SU-DHL-6 (cell line): ENCODE measurements at regions not wholly inside any gene's neighbourhood (a gene's known extent, or its start where the extent isn't known, plus 50 kb on each side); places are given as distances from the start of the nearest gene placed in this dataset.

Experiments
- H2AFZ ChIP-seq: fragments of 200-600 bp; sonication (generic); 2 replicates; pipeline ENCODE4 v1.6.1; 2014; ENCODE audit warnings: low read depth, mild to moderate bottlenecking, moderate library complexity, mixed read lengths, antibody characterized with exemption, low read length; ENCODE audit not compliant: severe bottlenecking
- H3F3A ChIP-seq: fragments of 200-600 bp; shearing (Covaris generic); 2 replicates; pipeline ENCODE4 v1.6.0; 2016; ENCODE audit warnings: antibody characterized with exemption, mild to moderate bottlenecking; ENCODE audit not compliant: insufficient read depth
- H3K27ac ChIP-seq: fragments of 200-600 bp; sonication (generic); 2 replicates; pipeline ENCODE4 v1.5.1; 2016; ENCODE audit warnings: low read depth, mild to moderate bottlenecking, low read length, moderate library complexity, mixed read lengths
- H3K27me3 ChIP-seq: fragments of 200-600 bp; sonication (generic), shearing (Covaris generic); 2 replicates; pipeline ENCODE4 v1.6.0; 2014; ENCODE audit warnings: mild to moderate bottlenecking, low read length
- H3K36me3 ChIP-seq: fragments of 200-600 bp; sonication (generic); 2 replicates; pipeline ENCODE4 v1.6.1; 2014; ENCODE audit warnings: mild to moderate bottlenecking, low read length, mixed read lengths
- H3K4me2 ChIP-seq: fragments of 300-600, 200-600 bp; shearing (Covaris generic), sonication (generic); 2 replicates; pipeline ENCODE4 v1.6.0; 2014; ENCODE audit warnings: low read length, low read depth, mild to moderate bottlenecking; ENCODE audit not compliant: poor library complexity, severe bottlenecking
- H3K4me3 ChIP-seq: fragments of 200-600 bp; sonication (generic); 2 replicates; pipeline ENCODE4 v1.5.1; 2014; ENCODE audit warnings: antibody characterized with exemption, low read length, mild to moderate bottlenecking, mixed read lengths; ENCODE audit not compliant: insufficient read depth, poor library complexity, severe bottlenecking
- H3K79me2 ChIP-seq: fragments of 200-600 bp; sonication (generic); 2 replicates; pipeline ENCODE4 v1.6.1; 2014; ENCODE audit warnings: mild to moderate bottlenecking, low read length, moderate library complexity; ENCODE audit not compliant: insufficient read depth
- H3K9ac ChIP-seq: fragments of 200-600 bp; sonication (generic); 2 replicates; pipeline ENCODE4 v1.7.0; 2014; ENCODE audit warnings: mild to moderate bottlenecking, low read length
- H3K9me2 ChIP-seq: fragments of 200-600 bp; sonication (generic); replicated peaks from 2 replicates; pipeline ENCODE4 v1.6.1; 2014; ENCODE audit warnings: low read length; ENCODE audit not compliant: insufficient read depth
- H3K9me3 ChIP-seq: fragments of 200-600 bp; sonication (generic); 2 replicates; pipeline ENCODE4 v1.6.1; 2014; ENCODE audit warnings: low read length, mixed read lengths; ENCODE audit not compliant: insufficient read depth
- H4K20me1 ChIP-seq: fragments of 200-600 bp; sonication (generic); 2 replicates; pipeline ENCODE4 v1.6.1; 2014; ENCODE audit warnings: low read depth, mild to moderate bottlenecking, antibody characterized with exemption, low read length, moderate library complexity, mixed read lengths
- EZH2phosphoT487 ChIP-seq: fragments of 200-600 bp; sonication (generic), shearing (Covaris generic); conservative IDR thresholded peaks from 2 replicates; pipeline ENCODE4 v1.6.1; 2018; ENCODE audit warnings: mild to moderate bottlenecking, antibody characterized with exemption, low read length, moderate library complexity, mixed read lengths
- TF ChIP-seq, protein P1 (sequence below): fragments of 200-600 bp; sonication (generic); IDR thresholded peaks from one replicate; pipeline ENCODE4 v1.5.1; 2017; ENCODE audit warnings: antibody characterized with exemption, mild to moderate bottlenecking, low read length, moderate library complexity; ENCODE audit not compliant: insufficient read depth, poor library complexity, severe bottlenecking

- no peak overlapping the region for H2AFZ ChIP-seq
Observed at GRCh38 chr2:7588295-7588694, 671.1 kb downstream of the RNF144A start.

GRCh38 chr2:7592618-7593140 is 675.5 kb downstream of the RNF144A start:
- no peak overlapping the region for H3K9ac ChIP-seq
- no peak overlapping the region for H3K27ac ChIP-seq
- TF ChIP-seq, protein P1, sequence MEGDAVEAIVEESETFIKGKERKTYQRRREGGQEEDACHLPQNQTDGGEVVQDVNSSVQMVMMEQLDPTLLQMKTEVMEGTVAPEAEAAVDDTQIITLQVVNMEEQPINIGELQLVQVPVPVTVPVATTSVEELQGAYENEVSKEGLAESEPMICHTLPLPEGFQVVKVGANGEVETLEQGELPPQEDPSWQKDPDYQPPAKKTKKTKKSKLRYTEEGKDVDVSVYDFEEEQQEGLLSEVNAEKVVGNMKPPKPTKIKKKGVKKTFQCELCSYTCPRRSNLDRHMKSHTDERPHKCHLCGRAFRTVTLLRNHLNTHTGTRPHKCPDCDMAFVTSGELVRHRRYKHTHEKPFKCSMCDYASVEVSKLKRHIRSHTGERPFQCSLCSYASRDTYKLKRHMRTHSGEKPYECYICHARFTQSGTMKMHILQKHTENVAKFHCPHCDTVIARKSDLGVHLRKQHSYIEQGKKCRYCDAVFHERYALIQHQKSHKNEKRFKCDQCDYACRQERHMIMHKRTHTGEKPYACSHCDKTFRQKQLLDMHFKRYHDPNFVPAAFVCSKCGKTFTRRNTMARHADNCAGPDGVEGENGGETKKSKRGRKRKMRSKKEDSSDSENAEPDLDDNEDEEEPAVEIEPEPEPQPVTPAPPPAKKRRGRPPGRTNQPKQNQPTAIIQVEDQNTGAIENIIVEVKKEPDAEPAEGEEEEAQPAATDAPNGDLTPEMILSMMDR = no peak
- no peak for TF ChIP-seq EZH2phosphoT487
- H3K9me3 ChIP-seq = no peaks in the 10 kb centered on the region
- no peaks in the 10 kb centered on the region for H3K79me2 ChIP-seq
- H3K36me3 ChIP-seq = no peaks in the 10 kb centered on the region
- H3K4me2 ChIP-seq = no peak overlapping the region
- H3K4me3 ChIP-seq = no peak overlapping the region
- no peaks in the 10 kb centered on the region for H3F3A ChIP-seq
- no peak overlapping the region for H2AFZ ChIP-seq
- no peaks in the 10 kb centered on the region for H3K27me3 ChIP-seq
- no peaks in the 10 kb centered on the region for H4K20me1 ChIP-seq
- H3K9me2 ChIP-seq = no peaks in the 10 kb centered on the region

More at GRCh38 chr2:7588295-7588694, 671.1 kb downstream of the RNF144A start:
- Histone ChIP-seq H3K9ac (no peak overlapping the region), H3K79me2 (no peaks in the 10 kb centered on the region), H3K9me2 (no peaks in the 10 kb centered on the region), H3K27me3 (no peaks in the 10 kb centered on the region), H3K27ac (no peak overlapping the region), H3F3A (no peaks in the 10 kb centered on the region), H3K4me3 (no peak overlapping the region), H3K9me3 (no peaks in the 10 kb centered on the region), H3K36me3 (no peaks in the 10 kb centered on the region), H4K20me1 (no peaks in the 10 kb centered on the region), H3K4me2 (no peak overlapping the region)
- TF ChIP-seq EZH2phosphoT487 = no peak
- TF ChIP-seq, protein P1 = no peak

- no peak overlapping the region for H3K27ac ChIP-seq
- H3K79me2 ChIP-seq = no peaks in the 10 kb centered on the region
- no peaks in the 10 kb centered on the region for H3K36me3 ChIP-seq
- H3K4me3 ChIP-seq = no peak overlapping the region
- no peak overlapping the region for H3K4me2 ChIP-seq
- no peak overlapping the region for H3K9ac ChIP-seq
- H3K9me2 ChIP-seq = no peaks in the 10 kb centered on the region
- TF ChIP-seq EZH2phosphoT487 = no peak
- TF ChIP-seq, protein P1 = no peak
- no peaks in the 10 kb centered on the region for H3K9me3 ChIP-seq
- H4K20me1 ChIP-seq = no peaks in the 10 kb centered on the region
- no peak overlapping the region for H2AFZ ChIP-seq
- H3K27me3 ChIP-seq = no peaks in the 10 kb centered on the region
- no peaks in the 10 kb centered on the region for H3F3A ChIP-seq
Observed at GRCh38 chr2:7593360-7593759, 676.1 kb downstream of the RNF144A start.
